ENCODE measurements at regions not wholly inside any gene's neighbourhood (a gene's known extent, or its start where the extent isn't known, plus 50 kb on each side); places are given as distances from the start of the nearest gene placed in this dataset.
"Not testable (repeated sequence)": the region's sequence is repeated elsewhere in the genome, so short reads cannot be mapped to it uniquely, and the experiment has no call there.

- Mint-ChIP-seq H3K4me1 (ENCODE audit: low read depth) (no peaks in the 10 kb centered on the region), H3K4me3 (no peak overlapping the region), H3K36me3 (ENCODE audit: insufficient read depth in 2 of 2) (no peaks in the 10 kb centered on the region), H3K9me3 (no peaks in the 10 kb centered on the region), H3K27me3 (ENCODE audit: low read depth) (peaks cover 47% of the 10 kb centered on the region), H3K27ac (no peak overlapping the region)
- ATAC-seq (replicated peaks in 1 of 2) (no peak), DNase-seq (no peak)
Observed at GRCh38 chr6:999552-999951, 306.6 kb upstream of the EXOC2 start.

GRCh38 chr6:998551-998950 is 305.6 kb upstream of the EXOC2 start:
- Mint-ChIP-seq H3K4me3 (no peak overlapping the region), H3K4me1 (ENCODE audit: low read depth) (no peaks in the 10 kb centered on the region), H3K27ac (no peak overlapping the region), H3K36me3 (ENCODE audit: insufficient read depth in 2 of 2) (no peaks in the 10 kb centered on the region), H3K27me3 (ENCODE audit: low read depth) (peaks cover 48% of the 10 kb centered on the region), H3K9me3 (no peaks in the 10 kb centered on the region)
- DNase-seq: no peak
- no peak for ATAC-seq (replicated peaks in 1 of 2)

- ATAC-seq (replicated peaks in 1 of 2) (no peak), DNase-seq (no peak)
- Mint-ChIP-seq H3K4me3 (no peak overlapping the region), H3K36me3 (ENCODE audit: insufficient read depth in 2 of 2) (no peaks in the 10 kb centered on the region), H3K27me3 (ENCODE audit: low read depth) (peaks cover 42% of the 10 kb centered on the region), H3K4me1 (ENCODE audit: low read depth) (no peaks in the 10 kb centered on the region), H3K9me3 (no peaks in the 10 kb centered on the region), H3K27ac (no peak overlapping the region)
Observed at GRCh38 chr6:996271-996852, 303.4 kb upstream of the EXOC2 start.

GRCh38 chr6:991192-991591 is 298.3 kb upstream of the EXOC2 start:
- DNase-seq: no peak
- peaks cover 0 to 1% of the 10 kb centered on the region in 2 donors for H3K9me3 Mint-ChIP-seq
- peaks cover 58% of the 10 kb centered on the region for H3K27me3 Mint-ChIP-seq (ENCODE audit: low read depth)

GRCh38 chr6:984031-984430 is 291.1 kb upstream of the EXOC2 start:
- Mint-ChIP-seq H3K4me3 (no peak overlapping the region), H3K36me3 (ENCODE audit: insufficient read depth in 2 of 2) (no peaks in the 10 kb centered on the region), H3K9me3 (peaks cover 0 to 3% of the 10 kb centered on the region in 2 donors), H3K27ac (no peak overlapping the region), H3K27me3 (ENCODE audit: low read depth) (peaks cover 36% of the 10 kb centered on the region), H3K4me1 (ENCODE audit: low read depth) (no peaks in the 10 kb centered on the region)
- no peak for DNase-seq
- ATAC-seq (replicated peaks in 1 of 2): no peak

More at GRCh38 chr6:991192-991591, 298.3 kb upstream of the EXOC2 start:
- no peak for ATAC-seq (replicated peaks in 1 of 2)
- no peak overlapping the region for H3K27ac Mint-ChIP-seq
- no peaks in the 10 kb centered on the region for H3K36me3 Mint-ChIP-seq (ENCODE audit: insufficient read depth in 2 of 2)
- no peaks in the 10 kb centered on the region for H3K4me1 Mint-ChIP-seq (ENCODE audit: low read depth)
- no peak overlapping the region for H3K4me3 Mint-ChIP-seq

GRCh38 chr6:978937-979685 is 286.2 kb upstream of the EXOC2 start:
- ATAC-seq (replicated peaks in 1 of 2) (no peak), DNase-seq (no peak)
- Mint-ChIP-seq H3K4me1 (ENCODE audit: low read depth) (no peaks in the 10 kb centered on the region), H3K36me3 (ENCODE audit: insufficient read depth in 2 of 2) (peaks cover 3% of the 10 kb centered on the region in 2 donors), H3K4me3 (no peak overlapping the region), H3K27me3 (ENCODE audit: low read depth) (peaks cover 6% of the 10 kb centered on the region), H3K27ac (peak overlapping the region; percentile 17), H3K9me3 (peaks cover 8 to 12% of the 10 kb centered on the region in 2 donors)

GRCh38 chr6:977226-977625 is 284.3 kb upstream of the EXOC2 start:
- H3K36me3 Mint-ChIP-seq (ENCODE audit: insufficient read depth in 2 of 2); H3K27ac Mint-ChIP-seq; H3K4me3 Mint-ChIP-seq; H3K27me3 Mint-ChIP-seq (ENCODE audit: low read depth); DNase-seq; H3K4me1 Mint-ChIP-seq (ENCODE audit: low read depth); ATAC-seq (replicated peaks in 1 of 2): not testable (repeated sequence)
- H3K9me3 Mint-ChIP-seq: peaks cover 8 to 12% of the 10 kb centered on the region in 2 donors

- no peak overlapping the region for H3K27ac Mint-ChIP-seq
- DNase-seq (no peak), ATAC-seq (replicated peaks in 1 of 2) (no peak)
- H3K9me3 Mint-ChIP-seq: peaks cover 7% of the 10 kb centered on the region in 2 donors
- H3K36me3 Mint-ChIP-seq (ENCODE audit: insufficient read depth in 2 of 2): peaks cover 2 to 3% of the 10 kb centered on the region in 2 donors
- H3K4me1 Mint-ChIP-seq (ENCODE audit: low read depth): no peaks in the 10 kb centered on the region
- peaks cover 7% of the 10 kb centered on the region for H3K27me3 Mint-ChIP-seq (ENCODE audit: low read depth)
- no peak overlapping the region for H3K4me3 Mint-ChIP-seq
Observed at GRCh38 chr6:971981-972640, 279.2 kb upstream of the EXOC2 start.

GRCh38 chr6:968791-969190 is 275.9 kb upstream of the EXOC2 start:
- H3K4me3 Mint-ChIP-seq: no peak overlapping the region
- H3K4me1 Mint-ChIP-seq (ENCODE audit: low read depth): no peaks in the 10 kb centered on the region
- H3K9me3 Mint-ChIP-seq: no peaks in the 10 kb centered on the region
- H3K36me3 Mint-ChIP-seq (ENCODE audit: insufficient read depth in 2 of 2): no peaks in the 10 kb centered on the region
- DNase-seq (no peak), ATAC-seq (replicated peaks in 1 of 2) (no peak)
- peaks cover 29% of the 10 kb centered on the region for H3K27me3 Mint-ChIP-seq (ENCODE audit: low read depth)
- H3K27ac Mint-ChIP-seq: no peak overlapping the region

GRCh38 chr6:967701-968100 is 274.8 kb upstream of the EXOC2 start:
- ATAC-seq (replicated peaks in 1 of 2) (no peak), DNase-seq (no peak)
- Mint-ChIP-seq H3K36me3 (ENCODE audit: insufficient read depth in 2 of 2) (no peaks in the 10 kb centered on the region), H3K27ac (no peak overlapping the region), H3K9me3 (no peaks in the 10 kb centered on the region), H3K4me3 (no peak overlapping the region), H3K27me3 (ENCODE audit: low read depth) (peaks cover 29% of the 10 kb centered on the region), H3K4me1 (ENCODE audit: low read depth) (no peaks in the 10 kb centered on the region)

- ATAC-seq (replicated peaks in 1 of 2): no peak
- no peaks in the 10 kb centered on the region for H3K36me3 Mint-ChIP-seq (ENCODE audit: insufficient read depth in 2 of 2)
- no peak for DNase-seq
- no peaks in the 10 kb centered on the region for H3K9me3 Mint-ChIP-seq
- no peak overlapping the region for H3K27ac Mint-ChIP-seq
- H3K4me3 Mint-ChIP-seq: no peak overlapping the region
- no peaks in the 10 kb centered on the region for H3K4me1 Mint-ChIP-seq (ENCODE audit: low read depth)
- peaks cover 40% of the 10 kb centered on the region for H3K27me3 Mint-ChIP-seq (ENCODE audit: low read depth)
Observed at GRCh38 chr6:965343-965742, 272.4 kb upstream of the EXOC2 start.

- ATAC-seq (replicated peaks in 1 of 2) (no peak), DNase-seq (no peak)
- H3K27ac Mint-ChIP-seq: no peak overlapping the region
- H3K4me1 Mint-ChIP-seq (ENCODE audit: low read depth): no peaks in the 10 kb centered on the region
- no peaks in the 10 kb centered on the region for H3K9me3 Mint-ChIP-seq
- no peaks in the 10 kb centered on the region for H3K36me3 Mint-ChIP-seq (ENCODE audit: insufficient read depth in 2 of 2)
- H3K27me3 Mint-ChIP-seq (ENCODE audit: low read depth): peaks cover 34% of the 10 kb centered on the region
- no peak overlapping the region for H3K4me3 Mint-ChIP-seq
Observed at GRCh38 chr6:963456-963855, 270.5 kb upstream of the EXOC2 start.

- ATAC-seq (replicated peaks in 1 of 2): no peak
- H3K9me3 Mint-ChIP-seq: no peaks in the 10 kb centered on the region
- no peak overlapping the region for H3K27ac Mint-ChIP-seq
- no peaks in the 10 kb centered on the region for H3K4me1 Mint-ChIP-seq (ENCODE audit: low read depth)
- no peak overlapping the region for H3K4me3 Mint-ChIP-seq
- no peaks in the 10 kb centered on the region for H3K36me3 Mint-ChIP-seq (ENCODE audit: insufficient read depth in 2 of 2)
- peaks cover 27% of the 10 kb centered on the region for H3K27me3 Mint-ChIP-seq (ENCODE audit: low read depth)
- DNase-seq: no peak
Observed at GRCh38 chr6:961407-961960, 268.5 kb upstream of the EXOC2 start.
